ENCODE measurements at regions not wholly inside any gene's neighbourhood (a gene's known extent, or its start where the extent isn't known, plus 50 kb on each side); places are given as distances from the start of the nearest gene placed in this dataset.

- FAIRE-seq (no peak), DNase-seq (ENCODE audit: low spot score) (no peak)
Measured at GRCh38 chr21:23160914-23161313, 2162.7 kb downstream of the NCAM2 start.

DNA sequence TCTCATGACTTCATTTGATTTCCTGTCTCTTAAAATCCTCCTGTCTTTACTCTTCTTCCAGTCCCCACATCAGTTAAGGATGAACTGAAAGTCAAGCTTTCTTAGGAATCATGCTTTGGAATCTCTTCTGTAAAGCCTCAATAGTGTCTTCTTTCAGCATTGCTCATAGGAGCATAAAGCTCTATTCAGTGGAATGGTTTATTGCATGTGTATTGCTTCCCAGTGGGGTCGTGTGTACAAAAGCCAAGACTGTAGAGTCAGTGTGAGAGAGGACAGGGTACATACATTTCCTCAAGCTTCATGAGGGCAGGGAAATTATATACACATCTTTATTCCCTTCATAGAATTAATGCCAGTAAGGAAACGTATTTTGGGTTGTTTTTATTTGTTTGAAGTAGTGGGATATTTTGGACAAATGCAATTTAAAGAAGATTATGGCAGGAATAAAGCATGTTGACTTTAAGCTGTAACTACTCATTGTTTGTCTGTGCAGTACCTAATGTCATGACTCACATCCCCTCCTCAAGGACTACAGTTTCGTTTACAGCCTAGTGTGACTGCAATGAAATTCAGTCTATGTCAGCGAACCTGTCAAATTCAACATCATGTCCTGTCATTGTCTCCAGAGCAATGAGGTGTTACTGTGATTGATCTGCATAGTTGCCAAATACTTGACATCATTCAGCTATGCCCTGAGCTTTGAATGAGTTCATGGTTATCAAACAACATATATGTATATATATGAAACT is 2164.2 kb downstream of the NCAM2 start:
- no peak for FAIRE-seq
- DNase-seq (ENCODE audit: low spot score), result no peak

Data from RCC 7860 (cell line).